GM18498 (cell line): ENCODE measurements at regions not wholly inside any gene's neighbourhood (a gene's known extent, or its start where the extent isn't known, plus 50 kb on each side); places are given as distances from the start of the nearest gene placed in this dataset.

ENCODE experiments used
- ATAC-seq: cut with Tn5 transposase; IDR thresholded peaks from one replicate; pipeline ENCODE4 v1.9.1; 2021; ENCODE audit warnings: mild to moderate bottlenecking, moderate library complexity; ENCODE audit not compliant: unreplicated experiment

DNA sequence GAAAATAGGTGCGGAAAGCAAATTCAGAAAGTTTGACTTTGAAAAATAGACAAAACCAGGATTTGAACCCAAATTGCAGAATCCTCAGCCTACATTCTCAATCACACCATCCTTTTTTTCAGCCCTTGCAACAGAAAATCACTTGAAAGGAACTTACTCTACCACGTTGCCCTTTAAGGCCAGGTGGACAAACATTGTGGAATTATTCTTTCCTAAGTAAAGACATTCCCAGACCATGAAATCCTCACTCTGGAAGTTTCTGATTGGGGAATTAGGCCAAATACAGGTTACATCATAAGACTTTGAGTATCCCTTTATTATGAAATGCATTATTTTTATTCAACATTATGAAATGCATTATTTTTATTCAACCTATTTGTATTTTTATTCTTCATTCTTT, 259.4 kb downstream of the RAD51AP2 start:
- no peak for ATAC-seq

DNA sequence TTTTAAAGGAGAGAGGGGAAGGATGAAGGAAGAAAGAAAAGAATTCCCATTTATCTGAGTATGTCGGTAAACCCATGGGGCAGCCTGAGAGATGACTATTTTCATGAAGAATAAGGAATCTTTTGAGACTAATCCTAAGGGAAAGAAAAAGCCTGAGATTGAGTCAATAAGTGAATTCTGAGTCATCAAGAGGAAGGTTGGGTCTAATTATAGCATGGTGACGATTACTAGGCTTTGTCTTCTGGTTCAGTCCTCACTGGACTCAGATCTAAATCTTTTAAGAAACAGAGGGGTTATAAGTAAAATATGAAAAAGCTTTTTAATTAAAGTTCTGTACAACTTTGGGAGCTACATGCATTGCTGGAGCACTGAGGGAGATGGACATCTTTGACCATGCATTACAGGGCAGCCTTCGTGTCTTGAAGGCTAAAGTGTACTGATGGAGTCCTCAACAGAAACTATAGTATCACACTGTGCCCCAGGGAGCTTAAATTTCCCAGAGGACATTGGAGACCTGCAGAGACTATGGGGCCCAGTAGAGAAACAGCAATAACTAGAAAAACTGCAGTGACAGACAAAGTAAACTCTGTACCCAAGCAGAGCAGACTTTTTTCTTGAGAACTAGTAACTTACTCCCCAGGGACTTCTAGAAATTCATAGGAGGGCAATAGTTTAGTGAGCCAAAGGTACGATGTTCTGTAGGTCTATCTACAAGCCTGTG, 260.9 kb downstream of the RAD51AP2 start:
- ATAC-seq = no peak

GRCh38 chr2:17255071-17255470, 263.2 kb downstream of the RAD51AP2 start:
- no peak for ATAC-seq

GRCh38 chr2:17254421-17254820, 263.8 kb downstream of the RAD51AP2 start:
- no peak for ATAC-seq

- no peak for ATAC-seq
These were observed 266.0 kb downstream of the RAD51AP2 start for GRCh38 chr2:17252258-17252657.

DNA sequence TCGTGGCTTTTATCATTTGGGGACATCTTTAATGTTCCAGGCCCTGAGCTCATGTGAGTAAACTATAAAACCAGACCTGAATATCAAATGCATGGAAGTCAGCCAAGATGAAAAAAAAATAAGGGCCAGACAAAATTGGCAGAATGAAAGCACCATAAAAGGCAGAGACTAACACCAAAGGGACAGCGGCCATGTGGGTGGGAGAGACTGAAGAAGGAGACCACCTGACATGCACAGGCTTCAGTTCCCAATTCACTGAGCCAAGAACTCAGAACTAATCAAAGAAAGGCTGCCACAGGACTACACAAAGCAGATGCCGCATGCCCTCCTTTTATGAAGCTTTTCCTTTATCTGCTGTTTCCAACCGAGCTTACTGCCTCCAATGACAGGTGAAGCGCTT, 267.1 kb downstream of the RAD51AP2 start:
- no peak for ATAC-seq

DNA sequence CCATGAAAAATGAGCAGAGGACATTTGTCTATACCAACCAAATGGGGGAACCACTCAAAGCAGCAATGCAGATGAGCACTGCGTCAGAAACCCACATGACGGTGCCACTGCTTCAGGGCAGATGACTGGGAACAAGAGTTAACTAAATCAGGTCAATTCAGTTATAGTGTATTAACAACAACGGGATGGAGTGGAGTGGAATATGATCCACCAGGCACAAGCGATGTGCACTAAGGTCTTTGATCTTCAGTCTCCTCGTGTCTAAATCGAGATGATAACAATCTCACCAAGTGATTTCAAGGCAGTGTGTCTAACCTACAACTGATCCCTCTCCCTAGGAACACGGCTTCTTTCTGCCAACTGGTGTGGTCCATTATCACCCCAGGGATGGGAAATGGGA, 269.0 kb downstream of the RAD51AP2 start:
- no peak for ATAC-seq

DNA sequence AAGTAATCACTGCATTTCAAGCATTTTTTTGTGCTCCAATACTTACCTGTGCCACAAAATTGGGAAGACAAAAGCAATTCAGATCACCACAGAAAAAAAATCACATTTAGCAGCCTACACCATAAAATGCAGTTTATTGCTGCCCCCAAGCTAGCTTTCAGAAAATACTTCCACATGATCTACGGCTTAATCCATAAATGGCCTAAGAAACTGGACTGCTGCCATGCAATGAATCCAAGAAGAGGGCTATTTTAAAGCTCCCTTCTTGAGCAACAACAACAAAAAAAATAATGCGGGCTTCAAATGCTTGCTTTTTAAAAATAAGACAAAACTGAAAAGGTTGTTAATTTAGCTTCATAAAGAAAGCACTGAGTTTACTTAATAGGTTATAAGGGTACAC, 272.3 kb downstream of the RAD51AP2 start:
- no peak for ATAC-seq

GRCh38 chr2:17242813-17243485, 275.3 kb downstream of the RAD51AP2 start:
- ATAC-seq = no peak

- no peak for ATAC-seq
These were observed 278.7 kb downstream of the RAD51AP2 start for GRCh38 chr2:17239550-17239949.

GRCh38 chr2:17235167-17235566, 283.1 kb downstream of the RAD51AP2 start:
- ATAC-seq = no peak

DNA sequence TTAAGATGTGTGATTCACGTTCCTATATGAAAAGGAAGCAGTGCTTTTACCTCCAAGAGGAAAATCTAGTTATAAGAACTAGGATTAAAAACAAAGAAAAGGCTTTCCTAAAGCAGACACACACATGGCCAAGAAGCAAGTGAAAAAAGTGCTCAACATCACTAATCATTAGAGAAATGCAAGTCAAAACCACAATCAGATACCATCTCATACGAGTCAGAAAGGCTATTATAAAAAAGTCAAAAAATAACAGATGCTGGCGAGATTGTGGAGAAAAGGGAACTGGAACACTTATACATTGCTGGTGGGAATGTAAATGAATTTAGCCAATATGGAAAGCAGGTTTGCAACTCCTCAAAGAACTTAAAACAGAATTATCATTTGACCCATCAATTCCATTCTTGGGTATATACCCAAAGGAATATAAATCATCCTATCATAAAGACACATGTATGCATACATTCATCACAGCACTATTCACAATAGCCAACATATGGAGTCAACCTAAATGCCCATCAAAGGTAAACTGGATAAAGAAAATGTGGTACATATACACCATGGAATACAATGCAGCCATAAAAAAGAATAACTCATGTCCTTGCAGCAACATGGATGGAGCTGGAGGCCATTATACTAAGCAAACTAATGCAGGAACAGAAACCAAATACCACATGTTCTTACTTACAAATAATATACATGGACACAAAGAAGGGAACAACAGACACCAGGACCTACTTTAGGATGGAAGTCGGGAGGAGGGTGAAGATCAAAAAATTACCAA, 285.3 kb downstream of the RAD51AP2 start:
- no peak for ATAC-seq

- ATAC-seq = no peak
These were observed 286.8 kb downstream of the RAD51AP2 start for GRCh38 chr2:17231394-17231965.

GRCh38 chr2:17229414-17229813, 288.8 kb downstream of the RAD51AP2 start:
- ATAC-seq = no peak

- no peak for ATAC-seq
These were observed 289.8 kb downstream of the RAD51AP2 start for GRCh38 chr2:17228461-17228860.

DNA sequence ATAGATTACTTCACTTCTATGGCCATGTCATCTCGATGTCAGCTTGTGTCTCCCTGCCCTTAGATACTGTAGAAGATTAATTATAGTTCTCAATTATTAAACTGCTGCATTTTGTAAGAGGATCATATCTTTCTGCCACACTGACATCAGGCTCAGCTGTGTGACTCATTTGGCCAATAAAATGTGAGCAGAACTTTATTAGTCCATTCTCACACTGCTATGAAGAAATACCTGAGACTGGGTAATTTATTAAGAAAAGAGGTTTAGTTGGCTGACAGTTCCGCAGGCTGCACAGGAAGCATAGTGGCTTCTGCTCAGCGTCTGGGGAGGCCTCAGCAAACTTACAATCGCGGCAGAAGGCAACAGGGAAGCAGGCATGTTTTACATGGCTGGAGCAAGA, 290.4 kb downstream of the RAD51AP2 start:
- ATAC-seq = no peak

DNA sequence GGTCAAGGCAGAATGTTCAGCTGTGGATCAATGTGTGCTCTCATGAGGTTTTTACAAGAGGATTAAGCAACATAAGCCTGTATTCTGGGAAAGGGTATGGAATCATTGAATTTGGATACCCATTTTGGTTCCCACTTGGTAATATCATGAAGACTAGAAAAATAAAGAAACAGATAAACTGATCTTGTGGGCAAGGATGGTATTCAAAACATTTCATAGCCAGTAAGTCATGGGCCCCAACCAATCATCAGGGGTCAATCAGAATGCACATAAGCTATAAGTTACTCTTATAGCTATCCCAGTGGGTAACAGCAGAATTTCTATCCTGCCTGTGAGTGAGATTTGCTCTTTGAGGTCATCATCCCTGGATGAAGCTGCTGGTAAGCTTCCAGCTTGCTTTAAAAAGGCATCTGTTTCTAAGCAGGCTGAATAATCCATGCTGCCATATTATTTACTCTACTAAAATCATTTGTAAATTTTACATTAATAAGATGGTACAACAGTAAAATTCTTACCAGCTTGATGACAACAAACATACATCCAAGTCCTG, 291.2 kb downstream of the RAD51AP2 start:
- ATAC-seq = no peak

- no peak for ATAC-seq
These were observed 295.0 kb downstream of the RAD51AP2 start for GRCh38 chr2:17223211-17223610.

GRCh38 chr2:17208511-17208910, 309.7 kb downstream of the RAD51AP2 start:
- no peak for ATAC-seq

DNA sequence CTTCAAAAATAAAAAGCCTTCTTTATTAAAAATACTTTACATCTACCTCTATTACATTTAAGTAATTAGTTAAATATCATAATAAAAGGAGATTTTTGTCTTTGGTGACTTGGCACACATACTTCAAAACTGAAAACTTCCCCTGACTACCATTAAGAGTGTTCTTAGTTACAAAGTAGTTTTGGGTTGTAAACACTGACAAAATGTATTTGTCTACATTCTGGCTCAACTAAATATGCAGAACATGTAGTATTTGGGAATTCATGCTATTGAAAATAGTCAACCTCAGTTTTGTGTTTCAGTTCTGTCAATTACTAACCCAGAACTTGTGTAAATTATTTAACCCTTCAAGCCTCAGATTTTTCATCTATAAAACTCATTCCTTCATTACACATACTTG, 311.5 kb downstream of the RAD51AP2 start:
- ATAC-seq = no peak

DNA sequence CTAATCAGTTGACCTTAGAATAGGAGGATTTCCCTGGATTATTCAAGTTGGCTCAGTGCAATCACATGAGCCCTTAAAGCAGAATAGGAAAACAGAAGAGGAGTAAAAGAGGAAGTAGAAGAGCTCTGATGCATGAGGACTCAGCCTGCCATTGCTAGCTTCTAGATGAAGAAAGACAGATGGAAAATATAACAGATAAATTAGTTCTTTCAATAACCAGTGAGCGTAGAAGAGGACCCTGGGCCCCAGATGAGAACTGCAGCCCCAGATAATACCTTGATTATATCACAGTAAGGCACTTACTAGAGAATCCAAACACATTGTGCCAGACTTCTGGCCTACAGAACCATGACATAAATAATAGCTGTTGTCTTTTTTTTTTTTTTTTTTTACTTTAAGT, 314.0 kb downstream of the RAD51AP2 start:
- peak; percentile 37 for ATAC-seq
